ENCODE measurements at regions not wholly inside any gene's neighbourhood (a gene's known extent, or its start where the extent isn't known, plus 50 kb on each side); places are given as distances from the start of the nearest gene placed in this dataset.

DNA sequence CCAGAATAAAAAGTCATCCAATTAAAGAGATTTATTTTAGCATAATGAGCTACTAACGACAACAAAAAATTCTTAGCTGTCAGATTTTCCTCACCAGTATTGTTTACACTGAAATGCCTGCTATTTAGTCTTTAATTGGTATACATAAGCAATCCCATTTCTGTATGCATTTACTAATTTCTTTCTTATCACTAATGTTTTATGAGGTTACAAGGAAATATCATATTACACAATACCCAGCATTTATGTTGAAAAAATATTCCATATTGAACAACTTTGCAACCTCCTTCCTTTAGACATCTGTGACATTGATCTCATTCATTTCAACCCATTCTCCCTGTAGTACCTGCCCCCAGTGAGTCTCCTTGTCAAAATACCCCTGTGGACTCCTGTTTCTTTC is 135.4 kb downstream of the SLITRK6 start:
- TF ChIP-seq POLR2AphosphoS5 (IDR thresholded peaks at IDR 0.05; ENCODE audit: borderline replicate concordance, low read depth, low read length) (no peak), EZH2 (IDR thresholded peaks at IDR 0.05) (no peak), FOXP2 (optimal IDR thresholded peaks at IDR 0.05; ENCODE audit: control extremely low read depth, extremely low read length, insufficient read depth) (no peak)
